ENCODE measurements at regions not wholly inside any gene's neighbourhood (a gene's known extent, or its start where the extent isn't known, plus 50 kb on each side); places are given as distances from the start of the nearest gene placed in this dataset.
"Not testable (repeated sequence)": the region's sequence is repeated elsewhere in the genome, so short reads cannot be mapped to it uniquely, and the experiment has no call there.

DNA sequence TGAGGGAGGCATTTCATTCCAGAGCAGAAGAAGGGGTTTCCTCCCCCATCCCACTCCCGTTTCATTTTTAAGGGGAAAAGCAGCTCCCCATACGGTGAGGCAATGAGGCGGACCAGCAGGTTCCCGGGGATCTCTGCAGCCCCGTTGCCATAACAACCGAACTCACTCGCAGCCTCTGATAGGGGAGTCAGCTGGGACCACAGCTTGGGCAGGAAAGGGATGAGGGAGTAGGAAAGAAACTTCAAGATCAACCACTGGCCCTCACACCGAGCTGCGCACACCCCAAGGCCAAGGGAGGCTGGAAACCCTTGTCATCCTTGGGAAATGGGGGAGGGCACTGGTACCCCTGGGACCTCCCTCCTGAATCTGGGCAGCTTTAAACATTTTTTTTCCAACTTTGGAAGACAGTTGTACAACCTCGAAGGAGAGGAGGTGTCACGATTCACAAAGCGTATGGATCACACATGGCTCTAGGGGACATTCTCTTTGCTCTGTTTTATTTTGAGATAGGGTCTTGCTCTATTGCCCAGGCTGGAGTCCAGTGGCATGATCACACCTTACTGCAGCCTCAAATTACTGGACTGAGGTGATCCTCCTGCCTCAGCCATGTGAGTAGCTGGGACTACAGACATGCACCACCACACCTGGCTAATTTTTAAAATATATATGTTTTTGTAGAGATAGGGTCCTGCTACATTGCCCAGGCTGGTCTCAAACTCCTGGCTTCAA lies 160.6 kb downstream of the CRLF3 start:
- not testable (repeated sequence) for H3K4me3 ChIP-seq (ENCODE audit: control insufficient read depth, low read depth, low read length)
- peak; percentile 16 for DNase-seq (ENCODE audit: low read depth)

GRCh38 chr17:30657148-30657547 lies 167.3 kb downstream of the CRLF3 start:
- DNase-seq (ENCODE audit: low read depth): not testable (repeated sequence)

GRCh38 chr17:30653038-30653437 lies 171.5 kb downstream of the CRLF3 start:
- not testable (repeated sequence) for H3K4me3 ChIP-seq (ENCODE audit: control insufficient read depth, low read depth, low read length)
- peak; percentile 16 for DNase-seq (ENCODE audit: low read depth)

More at GRCh38 chr17:30657148-30657547, 167.3 kb downstream of the CRLF3 start:
- not testable (repeated sequence) for H3K4me3 ChIP-seq (ENCODE audit: control insufficient read depth, low read depth, low read length)

- not testable (repeated sequence) for DNase-seq (ENCODE audit: low read depth); H3K4me3 ChIP-seq (ENCODE audit: control insufficient read depth, low read depth, low read length)
Observed at GRCh38 chr17:30650149-30650548, 172.9 kb downstream of the GOSR1 start.

GRCh38 chr17:30648015-30648620 lies 170.9 kb downstream of the GOSR1 start:
- not testable (repeated sequence) for H3K4me3 ChIP-seq (ENCODE audit: control insufficient read depth, low read depth, low read length); DNase-seq (ENCODE audit: low read depth)

GRCh38 chr17:30645875-30646274 lies 168.7 kb downstream of the GOSR1 start:
- DNase-seq (ENCODE audit: low read depth); H3K4me3 ChIP-seq (ENCODE audit: control insufficient read depth, low read depth, low read length): not testable (repeated sequence)

GRCh38 chr17:30644713-30645112 lies 167.5 kb downstream of the GOSR1 start:
- DNase-seq (ENCODE audit: low read depth); H3K4me3 ChIP-seq (ENCODE audit: control insufficient read depth, low read depth, low read length): not testable (repeated sequence)

DNA sequence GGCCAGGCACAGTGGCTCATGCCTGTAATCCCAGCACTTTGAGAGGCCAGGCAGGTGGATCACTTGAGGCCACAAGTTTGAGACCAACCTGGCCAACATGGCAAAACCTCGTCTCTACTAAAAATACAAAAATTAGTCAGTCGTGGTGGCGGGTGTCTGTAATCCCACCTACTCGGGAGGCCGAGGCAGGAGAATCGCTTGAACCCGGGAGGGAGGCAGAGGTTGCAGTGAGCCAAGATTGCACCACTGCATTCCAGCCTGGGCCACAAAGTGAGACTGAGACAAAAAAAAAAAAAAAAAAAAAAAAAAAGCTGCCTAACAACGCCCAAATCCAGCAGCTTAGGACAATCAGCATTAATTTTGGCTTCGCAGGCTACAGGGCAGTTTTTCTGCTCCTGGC lies 167.1 kb downstream of the GOSR1 start:
- H3K4me3 ChIP-seq (ENCODE audit: control insufficient read depth, low read depth, low read length); DNase-seq (ENCODE audit: low read depth): not testable (repeated sequence)

DNA sequence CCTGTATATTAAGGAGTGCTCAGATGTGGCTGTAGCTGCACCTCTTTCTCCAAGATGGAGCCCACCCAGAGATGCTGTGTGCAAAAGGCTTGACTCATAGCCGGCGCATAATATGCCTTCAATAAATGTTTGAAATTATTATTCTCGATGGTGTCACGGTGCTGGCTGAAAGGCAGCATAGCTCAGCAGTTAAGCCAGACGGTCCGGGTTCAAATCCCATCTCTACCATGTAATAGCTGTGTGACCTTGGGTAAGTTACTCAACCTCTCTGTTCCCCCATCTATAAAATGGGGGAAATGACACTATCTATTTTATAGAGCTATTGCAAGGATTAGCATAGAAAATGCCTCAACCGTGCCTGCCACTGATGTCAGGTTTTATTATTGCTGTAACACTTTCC lies 164.2 kb downstream of the GOSR1 start:
- not testable (repeated sequence) for DNase-seq (ENCODE audit: low read depth); H3K4me3 ChIP-seq (ENCODE audit: control insufficient read depth, low read depth, low read length)

DNA sequence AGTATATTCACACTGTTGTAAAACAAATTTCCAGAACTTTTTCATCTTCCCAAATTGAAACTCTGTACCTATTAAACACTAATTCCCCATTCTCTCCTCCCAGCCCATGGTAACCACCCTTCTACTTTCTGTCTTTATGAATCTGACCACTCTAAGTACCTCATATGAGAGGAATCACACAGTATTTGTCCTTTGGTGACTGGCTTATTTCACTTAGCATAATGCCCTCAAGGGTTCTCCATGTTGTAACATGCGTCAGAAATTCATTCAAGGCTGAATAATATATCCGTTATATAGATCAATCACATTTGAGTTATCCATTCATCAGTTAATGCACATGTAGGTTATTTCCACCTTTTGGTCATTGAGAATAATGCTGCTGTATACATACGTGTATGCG lies 162.2 kb downstream of the GOSR1 start:
- not testable (repeated sequence) for DNase-seq (ENCODE audit: low read depth); H3K4me3 ChIP-seq (ENCODE audit: control insufficient read depth, low read depth, low read length)

GRCh38 chr17:30638968-30639367 lies 161.8 kb downstream of the GOSR1 start:
- not testable (repeated sequence) for H3K4me3 ChIP-seq (ENCODE audit: control insufficient read depth, low read depth, low read length); DNase-seq (ENCODE audit: low read depth)

GRCh38 chr17:30631651-30632050 lies 154.4 kb downstream of the GOSR1 start:
- DNase-seq (ENCODE audit: low read depth); H3K4me3 ChIP-seq (ENCODE audit: control insufficient read depth, low read depth, low read length): not testable (repeated sequence)

DNA sequence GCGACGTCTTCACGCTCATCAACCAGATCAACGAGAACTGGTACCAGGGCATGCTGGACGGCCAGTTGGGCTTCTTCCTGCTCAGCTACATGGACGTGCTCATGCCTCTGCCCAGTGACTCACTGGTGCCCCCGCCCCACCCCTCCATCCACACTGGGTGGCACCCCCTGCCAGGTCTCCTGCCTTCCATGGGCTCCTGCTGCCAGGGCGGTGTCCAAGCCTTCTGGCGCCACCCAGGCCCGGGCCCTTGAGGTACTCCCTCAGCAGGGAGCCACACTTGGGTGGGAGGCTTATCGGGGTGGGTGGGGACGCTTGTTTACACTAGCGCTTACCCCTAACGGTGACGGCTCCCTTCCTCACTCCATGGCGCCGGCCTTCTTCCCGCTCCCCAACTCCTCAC lies 148.2 kb downstream of the GOSR1 start:
- DNase-seq (ENCODE audit: low read depth); H3K4me3 ChIP-seq (ENCODE audit: control insufficient read depth, low read depth, low read length): not testable (repeated sequence)

GRCh38 chr17:30624180-30624579 lies 147.0 kb downstream of the GOSR1 start:
- not testable (repeated sequence) for H3K4me3 ChIP-seq (ENCODE audit: control insufficient read depth, low read depth, low read length); DNase-seq (ENCODE audit: low read depth)

DNA sequence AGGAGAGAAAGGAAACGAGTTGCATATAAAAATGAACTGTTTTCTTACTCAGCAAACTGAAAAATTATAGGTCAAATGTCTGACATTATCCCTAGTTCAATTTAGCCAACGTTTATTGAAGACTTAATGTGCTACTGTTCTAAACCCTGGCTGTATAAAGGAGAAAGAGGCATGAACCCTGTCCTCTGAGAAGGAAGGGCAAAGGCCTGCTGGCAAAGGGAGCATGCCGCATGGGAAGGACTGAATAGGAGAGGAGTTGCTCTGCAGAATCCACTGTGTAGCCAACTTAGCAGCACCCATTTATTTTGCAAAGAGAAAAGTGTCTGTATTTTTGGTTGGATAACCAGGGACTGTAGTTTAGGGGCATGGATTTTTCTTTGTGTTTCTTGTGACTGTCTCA lies 132.5 kb downstream of the GOSR1 start:
- not testable (repeated sequence) for H3K4me3 ChIP-seq (ENCODE audit: control insufficient read depth, low read depth, low read length); DNase-seq (ENCODE audit: low read depth)

Data from fibroblast of mammary gland (primary cell).